ENCODE measurements at regions not wholly inside any gene's neighbourhood (a gene's known extent, or its start where the extent isn't known, plus 50 kb on each side); places are given as distances from the start of the nearest gene placed in this dataset.

DNA sequence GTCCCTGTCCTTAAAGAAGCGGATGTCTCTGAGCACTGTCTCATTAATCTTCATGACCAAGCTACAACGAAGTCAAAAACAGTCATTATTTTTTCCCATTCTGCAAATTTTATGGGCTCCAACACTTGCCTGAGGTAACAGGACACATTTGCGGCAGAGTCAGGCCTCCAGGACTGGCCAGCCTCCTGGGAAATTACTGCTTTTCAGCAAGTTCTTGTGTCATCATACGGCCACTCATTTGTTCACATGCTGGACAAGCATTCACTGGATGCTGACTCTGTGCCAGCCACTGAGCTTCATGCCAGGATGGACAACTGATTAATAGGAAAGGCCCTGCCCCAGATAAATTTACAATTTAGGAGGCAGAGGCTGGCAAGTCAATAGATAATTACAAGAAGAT lies 305.7 kb downstream of the ACTL7B start:
- TF ChIP-seq POLR2A (IDR thresholded peaks at IDR 0.05): no peak
- TF ChIP-seq, protein P1, sequence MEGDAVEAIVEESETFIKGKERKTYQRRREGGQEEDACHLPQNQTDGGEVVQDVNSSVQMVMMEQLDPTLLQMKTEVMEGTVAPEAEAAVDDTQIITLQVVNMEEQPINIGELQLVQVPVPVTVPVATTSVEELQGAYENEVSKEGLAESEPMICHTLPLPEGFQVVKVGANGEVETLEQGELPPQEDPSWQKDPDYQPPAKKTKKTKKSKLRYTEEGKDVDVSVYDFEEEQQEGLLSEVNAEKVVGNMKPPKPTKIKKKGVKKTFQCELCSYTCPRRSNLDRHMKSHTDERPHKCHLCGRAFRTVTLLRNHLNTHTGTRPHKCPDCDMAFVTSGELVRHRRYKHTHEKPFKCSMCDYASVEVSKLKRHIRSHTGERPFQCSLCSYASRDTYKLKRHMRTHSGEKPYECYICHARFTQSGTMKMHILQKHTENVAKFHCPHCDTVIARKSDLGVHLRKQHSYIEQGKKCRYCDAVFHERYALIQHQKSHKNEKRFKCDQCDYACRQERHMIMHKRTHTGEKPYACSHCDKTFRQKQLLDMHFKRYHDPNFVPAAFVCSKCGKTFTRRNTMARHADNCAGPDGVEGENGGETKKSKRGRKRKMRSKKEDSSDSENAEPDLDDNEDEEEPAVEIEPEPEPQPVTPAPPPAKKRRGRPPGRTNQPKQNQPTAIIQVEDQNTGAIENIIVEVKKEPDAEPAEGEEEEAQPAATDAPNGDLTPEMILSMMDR (IDR thresholded peaks at IDR 0.05): no peak
